DOHH2 (cell line): ENCODE measurements at regions not wholly inside any gene's neighbourhood (a gene's known extent, or its start where the extent isn't known, plus 50 kb on each side); places are given as distances from the start of the nearest gene placed in this dataset.

Experiments
- H3F3A ChIP-seq: fragments of 200-600 bp; sonication (generic), shearing (Covaris generic); 2 replicates; pipeline ENCODE4 v1.6.0; 2016; ENCODE audit warnings: antibody characterized with exemption, mild to moderate bottlenecking; ENCODE audit not compliant: control insufficient read depth, insufficient read depth
- H3K27ac ChIP-seq: fragments of 200-600 bp; sonication (generic); 2 replicates; pipeline ENCODE4 v1.5.1; 2014; ENCODE audit warnings: low read depth, mild to moderate bottlenecking, low read length, moderate library complexity
- H3K27me3 ChIP-seq: fragments of 200-600 bp; sonication (generic); 2 replicates; pipeline ENCODE4 v1.6.1; 2014; ENCODE audit warnings: mild to moderate bottlenecking, low read length, mixed read lengths; ENCODE audit not compliant: control insufficient read depth
- H3K36me3 ChIP-seq: fragments of 200-600 bp; sonication (generic); 2 replicates; pipeline ENCODE4 v1.6.1; 2014; ENCODE audit warnings: mild to moderate bottlenecking, low read length, moderate library complexity, mixed read lengths; ENCODE audit not compliant: control insufficient read depth
- H3K4me1 ChIP-seq: fragments of 200-600 bp; sonication (generic); 2 replicates; pipeline ENCODE4 v1.6.1; 2014; ENCODE audit warnings: mild to moderate bottlenecking, low read length, mixed read lengths; ENCODE audit not compliant: control insufficient read depth
- H3K4me2 ChIP-seq: fragments of 200-600 bp; sonication (generic); 2 replicates; pipeline ENCODE4 v1.6.0; 2014; ENCODE audit warnings: mild to moderate bottlenecking, low read length, moderate library complexity
- H3K4me3 ChIP-seq: fragments of 200-600 bp; sonication (generic); 2 replicates; pipeline ENCODE4 v1.5.1; 2014; ENCODE audit warnings: mild to moderate bottlenecking, low read length, mixed read lengths
- H3K79me2 ChIP-seq: fragments of 200-600 bp; sonication (generic); 2 replicates; pipeline ENCODE4 v1.6.1; 2014; ENCODE audit warnings: mild to moderate bottlenecking, low read length, mixed read lengths; ENCODE audit not compliant: control insufficient read depth
- H3K9me2 ChIP-seq: fragments of 200-600 bp; sonication (generic); replicated peaks from 2 replicates; pipeline ENCODE4 v1.6.1; 2014; ENCODE audit warnings: mild to moderate bottlenecking, low read length, mixed read lengths; ENCODE audit not compliant: control insufficient read depth
- H3K9me3 ChIP-seq: fragments of 200-600 bp; sonication (generic); 2 replicates; pipeline ENCODE4 v1.6.1; 2014; ENCODE audit warnings: antibody characterized with exemption, low read length, mixed read lengths; ENCODE audit not compliant: control insufficient read depth, insufficient read depth
- H4K20me1 ChIP-seq: fragments of 200-600 bp; sonication (generic); 2 replicates; pipeline ENCODE4 v1.6.0; 2014; ENCODE audit warnings: low read depth, mild to moderate bottlenecking, antibody characterized with exemption, low read length, moderate library complexity; ENCODE audit not compliant: control insufficient read depth, insufficient read depth
- EZH2phosphoT487 ChIP-seq: fragments of 200-600 bp; sonication (generic); IDR thresholded peaks from 2 replicates; pipeline ENCODE4 v1.6.1; 2017; ENCODE audit warnings: borderline replicate concordance, mild to moderate bottlenecking, antibody characterized with exemption, low read length, moderate library complexity, mixed read lengths
- TF ChIP-seq, protein P1 (sequence below): fragments of 200-600 bp; sonication (generic); IDR thresholded peaks from one replicate; pipeline ENCODE4 v1.5.1; 2014; ENCODE audit warnings: antibody characterized with exemption, mild to moderate bottlenecking, low read depth, low read length; ENCODE audit not compliant: poor library complexity, severe bottlenecking

DNA sequence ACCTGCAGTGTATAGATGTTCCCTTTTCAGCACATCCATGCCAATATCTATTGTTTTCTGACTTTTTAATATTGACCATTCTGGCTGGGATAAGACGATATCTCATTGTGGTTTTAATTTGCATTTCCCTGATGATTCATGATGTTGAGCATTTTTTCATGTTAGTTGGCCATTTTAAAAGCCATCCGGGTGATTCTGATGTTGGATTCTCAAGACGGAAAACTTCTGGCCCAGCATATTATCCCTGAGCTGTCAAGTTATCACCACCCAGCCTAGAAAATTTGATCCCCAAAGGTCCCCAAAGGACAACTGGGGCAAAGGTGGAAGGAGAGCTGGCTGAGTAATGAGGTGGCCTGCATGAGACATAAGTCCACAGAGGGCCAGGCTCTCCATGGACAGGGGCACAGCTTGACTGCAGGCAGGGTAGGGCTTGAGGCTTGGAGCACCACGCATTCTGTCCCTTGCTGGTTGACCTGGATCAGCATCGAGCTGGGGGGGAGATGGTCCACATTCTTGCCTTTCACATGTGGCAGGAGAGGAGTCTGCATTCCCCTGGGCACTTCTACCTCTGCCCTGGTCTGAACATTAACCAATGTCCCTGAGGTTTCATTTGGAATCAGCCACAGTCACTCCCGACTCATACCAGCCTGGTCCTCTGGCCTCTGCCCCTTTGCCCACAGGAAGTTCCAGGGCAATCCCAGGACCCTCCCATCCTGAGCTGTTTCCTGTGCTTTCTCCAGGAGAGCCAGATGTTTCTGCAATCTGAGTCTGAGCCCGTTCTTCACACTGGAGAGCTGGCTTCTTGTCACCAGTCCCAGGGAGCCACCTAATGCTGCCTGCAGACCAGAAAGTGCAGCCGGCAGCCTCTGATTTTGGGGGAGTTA lies 69.2 kb downstream of the ISG20 start:
- Histone ChIP-seq H3K27me3 (peaks cover 37% of the 10 kb centered on the region), H3K9me3 (no peaks in the 10 kb centered on the region)

DNA sequence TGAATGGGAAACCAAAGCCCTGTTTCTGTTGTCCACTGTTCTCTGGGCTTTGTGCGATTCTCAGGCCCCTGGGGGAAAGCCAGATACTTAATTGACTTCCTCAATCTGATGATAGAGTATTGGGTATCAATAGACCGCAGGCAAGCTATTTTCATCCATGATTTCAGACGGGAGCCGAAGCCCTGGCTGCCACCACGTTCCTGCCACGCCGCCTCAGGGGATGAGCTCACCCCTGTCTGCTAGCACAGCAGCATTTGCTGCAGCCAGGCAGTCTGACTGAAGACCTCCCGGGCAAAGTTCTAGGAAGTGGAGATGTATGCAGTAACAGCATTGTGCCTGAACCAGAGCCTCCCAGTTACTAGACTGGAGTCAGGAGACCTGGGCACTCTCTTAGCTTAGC lies 69.8 kb downstream of the ISG20 start:
- H3K9me3 ChIP-seq, result no peaks in the 10 kb centered on the region
- H3K79me2 ChIP-seq, result no peaks in the 10 kb centered on the region
- no peak overlapping the region for H3K4me2 ChIP-seq
- H3K27me3 ChIP-seq, result peaks cover 39% of the 10 kb centered on the region
- H3K4me1 ChIP-seq, result no peaks in the 10 kb centered on the region
- H3K9me2 ChIP-seq, result no peaks in the 10 kb centered on the region
- no peaks in the 10 kb centered on the region for H3F3A ChIP-seq
- no peaks in the 10 kb centered on the region for H4K20me1 ChIP-seq
- TF ChIP-seq, protein P1, sequence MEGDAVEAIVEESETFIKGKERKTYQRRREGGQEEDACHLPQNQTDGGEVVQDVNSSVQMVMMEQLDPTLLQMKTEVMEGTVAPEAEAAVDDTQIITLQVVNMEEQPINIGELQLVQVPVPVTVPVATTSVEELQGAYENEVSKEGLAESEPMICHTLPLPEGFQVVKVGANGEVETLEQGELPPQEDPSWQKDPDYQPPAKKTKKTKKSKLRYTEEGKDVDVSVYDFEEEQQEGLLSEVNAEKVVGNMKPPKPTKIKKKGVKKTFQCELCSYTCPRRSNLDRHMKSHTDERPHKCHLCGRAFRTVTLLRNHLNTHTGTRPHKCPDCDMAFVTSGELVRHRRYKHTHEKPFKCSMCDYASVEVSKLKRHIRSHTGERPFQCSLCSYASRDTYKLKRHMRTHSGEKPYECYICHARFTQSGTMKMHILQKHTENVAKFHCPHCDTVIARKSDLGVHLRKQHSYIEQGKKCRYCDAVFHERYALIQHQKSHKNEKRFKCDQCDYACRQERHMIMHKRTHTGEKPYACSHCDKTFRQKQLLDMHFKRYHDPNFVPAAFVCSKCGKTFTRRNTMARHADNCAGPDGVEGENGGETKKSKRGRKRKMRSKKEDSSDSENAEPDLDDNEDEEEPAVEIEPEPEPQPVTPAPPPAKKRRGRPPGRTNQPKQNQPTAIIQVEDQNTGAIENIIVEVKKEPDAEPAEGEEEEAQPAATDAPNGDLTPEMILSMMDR, result no peak
- TF ChIP-seq EZH2phosphoT487, result no peak
- H3K4me3 ChIP-seq, result no peak overlapping the region
- H3K36me3 ChIP-seq, result no peaks in the 10 kb centered on the region
- H3K27ac ChIP-seq, result no peak overlapping the region

More for the DNA sequence above, 69.2 kb downstream of the ISG20 start:
- Histone ChIP-seq H3K9me2 (no peaks in the 10 kb centered on the region), H3F3A (no peaks in the 10 kb centered on the region), H3K4me3 (no peak overlapping the region), H3K36me3 (no peaks in the 10 kb centered on the region), H3K79me2 (no peaks in the 10 kb centered on the region), H3K4me2 (no peak overlapping the region), H3K27ac (no peak overlapping the region), H3K4me1 (no peaks in the 10 kb centered on the region), H4K20me1 (no peaks in the 10 kb centered on the region)
- no peak for TF ChIP-seq EZH2phosphoT487

DNA sequence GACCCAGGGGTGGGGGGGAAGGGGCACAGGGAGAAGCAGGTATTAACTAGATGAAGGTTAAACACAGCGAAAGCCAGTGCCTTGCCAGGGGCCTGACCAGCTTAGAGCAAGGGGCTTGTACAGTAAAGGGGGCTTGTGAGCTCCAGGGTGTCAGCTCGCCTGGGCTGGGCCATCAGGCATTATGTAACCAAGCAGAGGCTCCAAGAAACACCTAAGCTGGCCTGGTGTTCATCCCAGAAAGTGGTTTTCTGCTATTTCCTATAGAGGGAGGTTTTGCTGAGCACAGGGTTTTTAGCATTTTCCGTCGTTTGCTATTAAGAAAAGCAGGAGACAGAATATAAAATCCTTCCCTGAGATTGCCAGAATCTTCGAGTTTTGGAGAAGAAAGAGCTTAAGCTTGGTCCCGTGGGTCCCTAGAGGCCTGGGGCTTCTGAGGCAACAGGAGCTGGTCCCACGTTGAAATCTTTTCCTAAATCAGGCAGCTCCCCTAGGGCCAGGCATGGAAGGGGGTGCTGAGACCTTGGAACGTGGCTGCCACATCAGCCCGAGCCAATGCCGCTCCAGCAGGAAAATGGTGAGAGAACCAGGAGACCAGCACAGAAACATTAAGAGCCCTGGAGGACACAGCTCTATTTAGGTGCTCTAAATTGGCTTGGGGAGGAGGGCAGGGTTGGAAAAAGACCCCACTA lies 71.4 kb downstream of the ISG20 start:
- Histone ChIP-seq H3K4me3 (no peak overlapping the region), H3K79me2 (no peaks in the 10 kb centered on the region), H3K9me3 (no peaks in the 10 kb centered on the region), H3K36me3 (no peaks in the 10 kb centered on the region), H4K20me1 (no peaks in the 10 kb centered on the region), H3K9me2 (no peaks in the 10 kb centered on the region), H3K4me2 (no peak overlapping the region), H3F3A (no peaks in the 10 kb centered on the region), H3K27ac (no peak overlapping the region), H3K4me1 (peaks cover 13% of the 10 kb centered on the region), H3K27me3 (peaks cover 25% of the 10 kb centered on the region)
- no peak for TF ChIP-seq EZH2phosphoT487
- TF ChIP-seq, protein P1, result no peak

DNA sequence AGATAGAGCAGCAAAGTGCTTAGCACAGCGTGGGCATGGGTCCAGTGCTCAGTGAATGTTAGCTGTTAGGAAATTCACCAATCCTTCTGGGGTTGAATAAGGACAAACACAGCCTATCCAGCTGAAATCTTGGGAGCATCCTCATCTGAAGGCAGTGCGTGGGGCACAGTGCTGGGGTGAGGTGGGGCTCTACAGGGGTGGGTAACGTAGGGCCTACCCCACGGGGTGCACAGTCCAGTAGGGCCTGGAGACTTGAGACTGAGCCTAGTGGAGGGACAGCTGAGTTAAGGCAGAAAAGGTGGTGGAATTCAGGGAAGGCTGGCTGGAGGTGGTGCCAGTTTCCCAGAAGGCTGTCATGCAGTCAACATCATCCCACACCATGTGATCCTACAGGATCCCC lies 73.0 kb downstream of the ISG20 start:
- Histone ChIP-seq H3K27me3 (peaks cover 12% of the 10 kb centered on the region), H4K20me1 (no peaks in the 10 kb centered on the region), H3K27ac (no peak overlapping the region), H3K9me2 (no peaks in the 10 kb centered on the region), H3K4me1 (peaks cover 18% of the 10 kb centered on the region), H3K79me2 (no peaks in the 10 kb centered on the region), H3K36me3 (no peaks in the 10 kb centered on the region), H3K4me3 (no peak overlapping the region), H3K9me3 (no peaks in the 10 kb centered on the region), H3K4me2 (no peak overlapping the region), H3F3A (no peaks in the 10 kb centered on the region)
- TF ChIP-seq, protein P1, result no peak
- TF ChIP-seq EZH2phosphoT487, result no peak
